Vagina (tissue), 2 donors: ENCODE measurements at regions not wholly inside any gene's neighbourhood (a gene's known extent, or its start where the extent isn't known, plus 50 kb on each side); places are given as distances from the start of the nearest gene placed in this dataset.

Experiments used
- DNase-seq, 2 donors: peaks; one replicate each; pipeline ENCODE4 v3.0.0-alpha.2; 2017; ENCODE audit errors: extremely low spot score in 2 of 2
- H3K27ac ChIP-seq: fragments of 200-600 bp; sonication (generic); one replicate; pipeline ENCODE4 v1.5.1; 2019
- H3K27me3 ChIP-seq: fragments of 200-600 bp; sonication (generic); one replicate; pipeline ENCODE4 v1.5.1; 2019
- H3K36me3 ChIP-seq, 2 donors: fragments of 200-600 bp; sonication (generic); one replicate each; pipeline ENCODE4 v1.5.1; 2017 to 2019
- H3K4me1 ChIP-seq: fragments of 200-600 bp; sonication (generic); one replicate; pipeline ENCODE4 v1.5.1; 2019
- H3K4me3 ChIP-seq, 2 donors: fragments of 200-600 bp; sonication (generic); 1 replicate in 1 of 2; 2 replicates in 1 of 2; pipeline ENCODE4 v1.5.1; 2016 to 2019
- H3K9me3 ChIP-seq: fragments of 200-600 bp; sonication (generic); one replicate; pipeline ENCODE4 v1.5.1; 2019
- POLR2A ChIP-seq, 2 donors: fragments of 450-650 bp; IDR thresholded peaks; one replicate each; pipeline ENCODE4 v1.6.1; 2017; ENCODE audit warnings: antibody characterized with exemption in 2 of 2, mild to moderate bottlenecking in 2 of 2, moderate library complexity in 2 of 2
- POLR2AphosphoS5 ChIP-seq, 2 donors: sonication (generic); formaldehyde crosslinking; IDR thresholded peaks; one replicate each; pipeline ENCODE4 v1.9.0; 2017; ENCODE audit warnings: antibody characterized with exemption in 2 of 2, mild to moderate bottlenecking in 2 of 2, low read depth in 1 of 2; ENCODE audit not compliant: insufficient read depth in 1 of 2
- intact Hi-C: fragments of 100-400 bp; cut with DNase I; formaldehyde crosslinking; loops from one replicate; pipeline ENCODE4 v1.15.1; 2023
- TF ChIP-seq, protein P1 (sequence below), 3 experiments: fragments of 450-650 bp in 2 of 3; fragments of 200-600 bp in 1 of 3; sonication (generic) in 1 of 3; IDR thresholded peaks; one replicate each; pipeline ENCODE4 v1.5.1; 2017 to 2019; ENCODE audit warnings: antibody characterized with exemption in 3 of 3, mild to moderate bottlenecking in 2 of 3, moderate library complexity in 2 of 3

DNA sequence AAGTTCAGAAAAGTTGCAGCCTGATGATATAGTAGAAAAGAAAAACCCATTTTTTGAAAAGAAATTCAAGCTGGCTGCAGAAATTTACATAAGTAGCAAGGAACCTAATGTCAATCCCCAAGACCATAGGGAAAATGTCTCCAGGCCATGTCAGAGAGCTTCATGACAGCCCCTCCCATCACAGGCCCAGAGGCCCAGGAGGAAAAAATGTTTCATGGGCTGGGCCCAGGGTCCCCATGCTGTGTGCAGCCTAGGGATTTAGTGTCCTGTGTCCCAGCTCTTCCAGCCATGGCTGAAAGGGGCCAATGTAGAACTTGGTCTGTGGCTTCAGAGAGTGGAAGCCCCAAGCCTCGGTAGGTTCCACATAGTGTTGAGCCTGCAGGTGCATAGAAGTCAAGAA lies 220.3 kb downstream of the CSNK1G3 start:
- no peaks in the 10 kb centered on the region for H3K9me3 ChIP-seq
- TF ChIP-seq POLR2AphosphoS5 (IDR thresholded peaks at IDR 0.05; ENCODE audit: insufficient read depth in 1 of 2, low read depth in 1 of 2) (no peak), POLR2A (IDR thresholded peaks at IDR 0.05) (no peak)
- TF ChIP-seq, protein P1, sequence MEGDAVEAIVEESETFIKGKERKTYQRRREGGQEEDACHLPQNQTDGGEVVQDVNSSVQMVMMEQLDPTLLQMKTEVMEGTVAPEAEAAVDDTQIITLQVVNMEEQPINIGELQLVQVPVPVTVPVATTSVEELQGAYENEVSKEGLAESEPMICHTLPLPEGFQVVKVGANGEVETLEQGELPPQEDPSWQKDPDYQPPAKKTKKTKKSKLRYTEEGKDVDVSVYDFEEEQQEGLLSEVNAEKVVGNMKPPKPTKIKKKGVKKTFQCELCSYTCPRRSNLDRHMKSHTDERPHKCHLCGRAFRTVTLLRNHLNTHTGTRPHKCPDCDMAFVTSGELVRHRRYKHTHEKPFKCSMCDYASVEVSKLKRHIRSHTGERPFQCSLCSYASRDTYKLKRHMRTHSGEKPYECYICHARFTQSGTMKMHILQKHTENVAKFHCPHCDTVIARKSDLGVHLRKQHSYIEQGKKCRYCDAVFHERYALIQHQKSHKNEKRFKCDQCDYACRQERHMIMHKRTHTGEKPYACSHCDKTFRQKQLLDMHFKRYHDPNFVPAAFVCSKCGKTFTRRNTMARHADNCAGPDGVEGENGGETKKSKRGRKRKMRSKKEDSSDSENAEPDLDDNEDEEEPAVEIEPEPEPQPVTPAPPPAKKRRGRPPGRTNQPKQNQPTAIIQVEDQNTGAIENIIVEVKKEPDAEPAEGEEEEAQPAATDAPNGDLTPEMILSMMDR (IDR thresholded peaks at IDR 0.05): no peak
- H3K36me3 ChIP-seq: no peaks in the 10 kb centered on the region
- no peak for DNase-seq
- no peaks in the 10 kb centered on the region for H3K4me1 ChIP-seq
- no peak overlapping the region for H3K4me3 ChIP-seq
- no peak overlapping the region for H3K27ac ChIP-seq
- H3K27me3 ChIP-seq: no peaks in the 10 kb centered on the region
- intact Hi-C loops: no loop called here

DNA sequence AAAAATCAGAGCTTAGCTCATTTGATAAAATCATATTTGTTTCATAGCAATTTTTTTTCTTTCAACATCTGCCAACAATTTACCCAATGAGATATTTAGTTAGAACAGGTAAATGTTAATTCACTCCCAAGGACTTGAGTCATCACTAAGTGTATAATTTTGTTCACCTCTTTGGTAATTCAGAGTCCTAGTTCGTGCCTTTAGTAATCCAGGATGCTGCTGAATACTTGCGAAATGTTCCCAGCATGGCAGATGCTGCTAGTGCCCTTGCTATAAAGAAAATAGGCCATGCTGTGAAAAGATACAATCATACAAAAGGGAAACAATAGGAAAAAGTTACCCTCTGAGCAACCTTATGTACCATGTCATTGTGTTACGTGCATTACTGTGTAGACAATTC lies 210.5 kb downstream of the CSNK1G3 start:
- Histone ChIP-seq H3K27me3 (no peaks in the 10 kb centered on the region), H3K4me1 (no peaks in the 10 kb centered on the region), H3K36me3 (no peaks in the 10 kb centered on the region), H3K27ac (no peak overlapping the region), H3K4me3 (no peak overlapping the region), H3K9me3 (no peaks in the 10 kb centered on the region)
- intact Hi-C loops: no loop called here
- no peak for DNase-seq
- TF ChIP-seq POLR2AphosphoS5 (IDR thresholded peaks at IDR 0.05; ENCODE audit: insufficient read depth in 1 of 2, low read depth in 1 of 2) (no peak), POLR2A (IDR thresholded peaks at IDR 0.05) (no peak)
- TF ChIP-seq, protein P1 (IDR thresholded peaks at IDR 0.05): no peak

DNA sequence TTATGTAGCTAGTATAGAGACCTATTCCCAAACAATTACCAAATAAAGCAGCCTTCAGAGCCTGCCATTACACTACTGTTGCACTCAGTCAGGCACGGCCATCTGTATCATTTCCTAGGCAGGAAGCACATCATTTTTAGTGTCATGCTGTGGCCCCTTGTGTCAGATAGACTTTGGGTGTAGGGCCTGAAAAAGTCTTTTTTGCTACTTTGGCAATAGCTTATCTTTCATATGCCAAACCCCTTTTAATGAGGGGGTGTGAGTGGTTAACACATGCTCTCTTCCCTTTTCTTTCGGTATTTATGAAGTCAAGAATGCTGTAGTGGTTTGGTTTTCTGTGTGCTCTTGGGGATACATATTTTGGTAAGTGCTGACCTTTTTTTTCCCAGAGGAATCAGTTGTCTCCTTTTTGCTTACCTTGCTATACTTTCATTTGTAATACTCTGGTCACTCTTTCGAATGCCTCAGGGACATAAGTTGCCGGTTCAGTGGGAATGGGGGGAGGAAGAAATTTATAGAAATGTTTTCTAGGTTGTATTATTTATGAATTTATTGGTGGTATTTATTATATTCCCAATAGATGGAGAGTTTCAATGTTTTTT lies 209.8 kb downstream of the CSNK1G3 start:
- Histone ChIP-seq H3K9me3 (no peaks in the 10 kb centered on the region), H3K4me3 (no peak overlapping the region), H3K4me1 (no peaks in the 10 kb centered on the region), H3K27me3 (no peaks in the 10 kb centered on the region), H3K27ac (no peak overlapping the region), H3K36me3 (no peaks in the 10 kb centered on the region)
- intact Hi-C loops: no loop called here
- DNase-seq: no peak
- TF ChIP-seq, protein P1 (IDR thresholded peaks at IDR 0.05): no peak
- TF ChIP-seq POLR2AphosphoS5 (IDR thresholded peaks at IDR 0.05; ENCODE audit: insufficient read depth in 1 of 2, low read depth in 1 of 2) (no peak), POLR2A (IDR thresholded peaks at IDR 0.05) (no peak)

DNA sequence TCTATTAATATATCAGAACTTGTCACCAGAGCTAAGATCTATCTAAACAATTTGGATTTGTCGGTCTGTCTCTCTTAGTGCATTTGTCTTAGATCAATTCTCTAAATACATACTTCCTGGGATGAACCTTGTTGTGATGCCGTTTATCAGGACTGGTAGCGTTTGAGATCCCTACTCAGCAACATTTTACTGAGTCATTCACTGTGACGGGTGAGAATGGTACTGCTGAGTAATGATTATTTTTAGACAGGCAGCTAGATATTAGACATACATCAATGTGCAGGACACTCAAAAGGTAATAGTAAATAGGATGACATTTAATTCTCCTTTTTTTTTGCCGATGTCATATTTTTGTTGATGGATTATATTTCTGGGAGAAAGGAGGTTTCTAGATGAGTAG lies 209.0 kb downstream of the CSNK1G3 start:
- no peaks in the 10 kb centered on the region for H3K36me3 ChIP-seq

DNA sequence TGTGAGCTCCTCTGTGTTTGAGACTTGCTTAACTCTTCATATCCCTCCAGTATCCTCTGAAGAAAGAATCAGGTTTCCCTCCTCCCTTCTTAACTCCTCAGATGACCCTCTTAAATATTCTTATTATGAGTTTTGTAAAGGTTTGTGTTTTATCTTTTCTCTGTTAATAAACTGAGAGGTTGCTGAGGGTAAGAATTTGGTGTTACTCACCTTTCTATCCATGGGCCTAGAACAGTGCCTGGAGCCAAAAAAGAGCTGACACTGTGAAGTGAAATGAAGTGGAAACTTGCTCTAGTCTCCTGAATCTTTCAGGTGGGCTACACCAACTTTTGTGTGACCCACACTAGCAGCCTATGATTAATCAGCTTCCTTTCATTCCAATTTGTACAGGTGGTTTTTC lies 208.4 kb downstream of the CSNK1G3 start:
- TF ChIP-seq POLR2A (IDR thresholded peaks at IDR 0.05): no peak
- TF ChIP-seq, protein P1 (IDR thresholded peaks at IDR 0.05): no peak
- no peak for TF ChIP-seq POLR2AphosphoS5 (IDR thresholded peaks at IDR 0.05; ENCODE audit: insufficient read depth in 1 of 2, low read depth in 1 of 2)
- H3K4me1 ChIP-seq: no peaks in the 10 kb centered on the region
- no peaks in the 10 kb centered on the region for H3K27me3 ChIP-seq
- intact Hi-C loops: no loop called here
- no peak overlapping the region for H3K4me3 ChIP-seq
- no peak for DNase-seq
- H3K36me3 ChIP-seq: no peaks in the 10 kb centered on the region
- H3K27ac ChIP-seq: no peak overlapping the region
- H3K9me3 ChIP-seq: no peaks in the 10 kb centered on the region

More for the DNA sequence above, 209.0 kb downstream of the CSNK1G3 start:
- TF ChIP-seq POLR2A (IDR thresholded peaks at IDR 0.05) (no peak), POLR2AphosphoS5 (IDR thresholded peaks at IDR 0.05; ENCODE audit: insufficient read depth in 1 of 2, low read depth in 1 of 2) (no peak)
- TF ChIP-seq, protein P1 (IDR thresholded peaks at IDR 0.05): no peak
- intact Hi-C loops: no loop called here
- H3K9me3 ChIP-seq: no peaks in the 10 kb centered on the region
- no peak for DNase-seq
- H3K4me1 ChIP-seq: no peaks in the 10 kb centered on the region
- H3K27ac ChIP-seq: no peak overlapping the region
- H3K4me3 ChIP-seq: no peak overlapping the region
- no peaks in the 10 kb centered on the region for H3K27me3 ChIP-seq
